Lower lobe of right lung (tissue), 2 donors: ENCODE measurements at regions not wholly inside any gene's neighbourhood (a gene's known extent, or its start where the extent isn't known, plus 50 kb on each side); places are given as distances from the start of the nearest gene placed in this dataset.

Experiments
- ATAC-seq, 2 donors: fragments of 200-7000 bp; cut with Tn5 transposase; one replicate each; pipeline ENCODE4 v1.9.1; 2020 to 2022; ENCODE audit warnings: mild to moderate bottlenecking in 2 of 2, moderate library complexity in 2 of 2
- DNase-seq: peaks from one replicate; pipeline ENCODE4 v3.0.0-alpha.2; 2020
- H3K27ac ChIP-seq: fragments of 200-600 bp; one replicate; pipeline ENCODE4 v1.8.0; 2022
- H3K27me3 ChIP-seq: fragments of 200-600 bp; one replicate; pipeline ENCODE4 v1.8.0; 2022; ENCODE audit warnings: low read depth
- H3K36me3 ChIP-seq: fragments of 200-600 bp; one replicate; pipeline ENCODE4 v1.8.0; 2022; ENCODE audit warnings: mild to moderate bottlenecking
- H3K4me1 ChIP-seq: fragments of 200-600 bp; one replicate; pipeline ENCODE4 v1.8.0; 2022
- H3K4me3 ChIP-seq: fragments of 200-600 bp; one replicate; pipeline ENCODE4 v1.8.0; 2022; ENCODE audit warnings: mild to moderate bottlenecking
- H3K9me3 ChIP-seq: fragments of 200-600 bp; one replicate; pipeline ENCODE4 v1.8.0; 2022
- CTCF ChIP-seq: fragments of 200-600 bp; IDR thresholded peaks from one replicate; pipeline ENCODE4 v1.8.0; 2022; ENCODE audit warnings: antibody characterized with exemption, mild to moderate bottlenecking
- intact Hi-C: fragments of 100-400 bp; cut with DNase I; formaldehyde crosslinking; loops from one replicate; pipeline ENCODE4 v1.11.0; 2022
- donor health status: DM: no; HTN: yes; CAD: no; lungs with severe emphysema.

- Histone ChIP-seq H3K27me3 (no peaks in the 10 kb centered on the region), H3K4me3 (no peak overlapping the region), H3K4me1 (peaks cover 6% of the 10 kb centered on the region), H3K36me3 (no peaks in the 10 kb centered on the region), H3K27ac (no peak overlapping the region), H3K9me3 (no peaks in the 10 kb centered on the region)
- intact Hi-C loops = loop anchor here (5.0 kb wide), 1 partner anchor 282 kb away; no protein-coding TSS in a partner anchor
- DNase-seq = no peak
- ATAC-seq = no peak
- TF ChIP-seq CTCF = no peak
Measured at GRCh38 chr6:111994791-111995190, 59.1 kb upstream of the CCN6 start.

- Histone ChIP-seq H3K27me3 (no peaks in the 10 kb centered on the region), H3K27ac (no peak overlapping the region), H3K4me1 (peaks cover 6% of the 10 kb centered on the region), H3K9me3 (no peaks in the 10 kb centered on the region), H3K36me3 (no peaks in the 10 kb centered on the region), H3K4me3 (no peak overlapping the region)
- intact Hi-C loops = loop anchor here (5.0 kb wide), 1 partner anchor 283 kb away; no protein-coding TSS in a partner anchor
- DNase-seq (no peak), ATAC-seq (no peak)
- no peak for TF ChIP-seq CTCF
Measured at GRCh38 chr6:111995404-111995803, 58.5 kb upstream of the CCN6 start.

- H3K4me1 ChIP-seq = peaks cover 6% of the 10 kb centered on the region
- no peak overlapping the region for H3K4me3 ChIP-seq
- no peak for ATAC-seq
- no peaks in the 10 kb centered on the region for H3K27me3 ChIP-seq
- TF ChIP-seq CTCF = no peak
- intact Hi-C loops = loop anchor here (5.0 kb wide), 1 partner anchor 284 kb away; no protein-coding TSS in a partner anchor
- no peaks in the 10 kb centered on the region for H3K9me3 ChIP-seq
- DNase-seq = no peak
- H3K36me3 ChIP-seq = no peaks in the 10 kb centered on the region
- H3K27ac ChIP-seq = no peak overlapping the region
Measured at GRCh38 chr6:111996144-111996865, 57.6 kb upstream of the CCN6 start.

- peak; percentile 95 for TF ChIP-seq CTCF
- H3K4me1 ChIP-seq = peaks cover 6% of the 10 kb centered on the region
- H3K27me3 ChIP-seq = no peaks in the 10 kb centered on the region
- H3K36me3 ChIP-seq = no peaks in the 10 kb centered on the region
- DNase-seq (peak; percentile 83), ATAC-seq (peak; percentile 93 to 95)
- intact Hi-C loops = loop anchor here (5.0 kb wide), 1 partner anchor 285 kb away; no protein-coding TSS in a partner anchor
- H3K9me3 ChIP-seq = no peaks in the 10 kb centered on the region
- H3K27ac ChIP-seq = no peak overlapping the region
- peak overlapping the region; percentile 8 for H3K4me3 ChIP-seq
Measured at GRCh38 chr6:111997078-111997852, 56.6 kb upstream of the CCN6 start.

GRCh38 chr6:111997853-111998208 is 56.1 kb upstream of the CCN6 start:
- H3K36me3 ChIP-seq = no peaks in the 10 kb centered on the region
- no peak for TF ChIP-seq CTCF
- peaks cover 6% of the 10 kb centered on the region for H3K4me1 ChIP-seq
- DNase-seq (no peak), ATAC-seq (no peak)
- intact Hi-C loops = loop anchor here (5.0 kb wide), 1 partner anchor 286 kb away; no protein-coding TSS in a partner anchor
- H3K9me3 ChIP-seq = no peaks in the 10 kb centered on the region
- no peak overlapping the region for H3K4me3 ChIP-seq
- H3K27me3 ChIP-seq = no peaks in the 10 kb centered on the region
- no peak overlapping the region for H3K27ac ChIP-seq
